Breast epithelium (tissue), 3 donors: ENCODE measurements at regions not wholly inside any gene's neighbourhood (a gene's known extent, or its start where the extent isn't known, plus 50 kb on each side); places are given as distances from the start of the nearest gene placed in this dataset.

Source experiments
- CTCF ChIP-seq, 3 donors: fragments of 450-650 bp; IDR thresholded peaks; one replicate each; pipeline ENCODE4 v1.5.1; 2016 to 2017; ENCODE audit warnings: antibody characterized with exemption in 3 of 3, mild to moderate bottlenecking in 3 of 3, moderate library complexity in 3 of 3
- POLR2A ChIP-seq: fragments of 450-650 bp; IDR thresholded peaks from one replicate; pipeline ENCODE4 v1.6.1; 2016; ENCODE audit warnings: antibody characterized with exemption, mild to moderate bottlenecking, moderate library complexity
- POLR2AphosphoS5 ChIP-seq, 3 donors: sonication (generic); formaldehyde crosslinking; IDR thresholded peaks; one replicate each; pipeline ENCODE4 v1.6.1; 2017; ENCODE audit warnings: antibody characterized with exemption in 3 of 3

- TF ChIP-seq CTCF (IDR thresholded peaks at IDR 0.05), result no peak
- TF ChIP-seq POLR2AphosphoS5 (IDR thresholded peaks at IDR 0.05), result no peak
- no peak for TF ChIP-seq POLR2A
Observed at GRCh38 chr2:222360146-222360545, 61.3 kb upstream of the PAX3 start.
